ENCODE measurements at regions not wholly inside any gene's neighbourhood (a gene's known extent, or its start where the extent isn't known, plus 50 kb on each side); places are given as distances from the start of the nearest gene placed in this dataset.

DNA sequence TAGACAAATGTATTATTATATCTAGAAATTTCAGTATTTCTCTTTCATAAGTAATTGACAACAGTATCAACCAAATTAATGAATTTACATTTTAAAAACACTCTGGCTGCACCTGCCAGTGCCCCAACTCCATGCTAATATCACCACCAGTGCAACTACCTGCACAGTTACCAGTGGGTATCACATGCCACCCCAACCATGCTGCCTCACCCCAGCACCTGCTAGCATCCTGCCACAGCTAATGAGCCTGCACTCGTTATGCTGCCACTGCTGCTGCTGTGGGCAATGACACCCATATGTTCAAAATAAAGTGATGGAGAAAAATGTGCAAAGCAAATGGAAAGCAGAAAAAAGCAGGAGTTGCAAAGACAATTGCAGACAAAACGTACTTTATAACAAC is 855.9 kb upstream of the MANEA start:
- TF ChIP-seq, protein P1, sequence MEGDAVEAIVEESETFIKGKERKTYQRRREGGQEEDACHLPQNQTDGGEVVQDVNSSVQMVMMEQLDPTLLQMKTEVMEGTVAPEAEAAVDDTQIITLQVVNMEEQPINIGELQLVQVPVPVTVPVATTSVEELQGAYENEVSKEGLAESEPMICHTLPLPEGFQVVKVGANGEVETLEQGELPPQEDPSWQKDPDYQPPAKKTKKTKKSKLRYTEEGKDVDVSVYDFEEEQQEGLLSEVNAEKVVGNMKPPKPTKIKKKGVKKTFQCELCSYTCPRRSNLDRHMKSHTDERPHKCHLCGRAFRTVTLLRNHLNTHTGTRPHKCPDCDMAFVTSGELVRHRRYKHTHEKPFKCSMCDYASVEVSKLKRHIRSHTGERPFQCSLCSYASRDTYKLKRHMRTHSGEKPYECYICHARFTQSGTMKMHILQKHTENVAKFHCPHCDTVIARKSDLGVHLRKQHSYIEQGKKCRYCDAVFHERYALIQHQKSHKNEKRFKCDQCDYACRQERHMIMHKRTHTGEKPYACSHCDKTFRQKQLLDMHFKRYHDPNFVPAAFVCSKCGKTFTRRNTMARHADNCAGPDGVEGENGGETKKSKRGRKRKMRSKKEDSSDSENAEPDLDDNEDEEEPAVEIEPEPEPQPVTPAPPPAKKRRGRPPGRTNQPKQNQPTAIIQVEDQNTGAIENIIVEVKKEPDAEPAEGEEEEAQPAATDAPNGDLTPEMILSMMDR (IDR thresholded peaks at IDR 0.05) = no peak
- TF ChIP-seq POLR2A (IDR thresholded peaks at IDR 0.05) = no peak

All from adrenal gland (tissue), 5 donors.